ENCODE measurements at regions not wholly inside any gene's neighbourhood (a gene's known extent, or its start where the extent isn't known, plus 50 kb on each side); places are given as distances from the start of the nearest gene placed in this dataset.

GRCh38 chr2:128537646-128538045 lies 219.0 kb upstream of the HS6ST1 start:
- Histone ChIP-seq H3F3A (replicated peaks; ENCODE audit: insufficient read depth) (no peaks in the 10 kb centered on the region), H3K36me3 (replicated peaks in 1 of 2; ENCODE audit: control insufficient read depth in 1 of 2, insufficient read depth in 2 of 2, low read length in 1 of 2) (no peaks in the 10 kb centered on the region), H3K9me3 (no peaks in the 10 kb centered on the region), H3K4me1 (ENCODE audit: control insufficient read depth in 1 of 2, insufficient read depth in 2 of 2, low read depth in 1 of 2, low read length in 1 of 2) (no peaks in the 10 kb centered on the region), H3K4me3 (ENCODE audit: low read depth in 2 of 2, low read length in 1 of 2) (no peak overlapping the region), H3K27me3 (ENCODE audit: insufficient read depth) (no peaks in the 10 kb centered on the region), H2AFZ (ENCODE audit: low read depth) (no peak overlapping the region), H3K79me2 (ENCODE audit: insufficient read depth) (no peaks in the 10 kb centered on the region), H3K9ac (no peak overlapping the region), H3K4me2 (no peak overlapping the region), H3K27ac (ENCODE audit: low read depth in 2 of 2, low read length in 1 of 2) (no peak overlapping the region), H3K9me2 (no peaks in the 10 kb centered on the region), H4K20me1 (ENCODE audit: insufficient read depth) (no peaks in the 10 kb centered on the region)
- ChIA-PET POLR2A (no interaction called here), CTCF (no interaction called here)
- no peak for TF ChIP-seq FOXJ3 (CRISPR knock-in tag; IDR thresholded peaks at IDR 0.05)
- no peak for TF ChIP-seq EZH2phosphoT487 (IDR thresholded peaks at IDR 0.05; ENCODE audit: borderline replicate concordance, low read depth)
- TF ChIP-seq USF1 (IDR thresholded peaks at IDR 0.05; ENCODE audit: borderline replicate concordance, low read depth): no peak
- no peak for TF ChIP-seq GABPA (IDR thresholded peaks at IDR 0.05; ENCODE audit: low read depth)
- TF ChIP-seq POLR2AphosphoS5 (IDR thresholded peaks at IDR 0.05; ENCODE audit: low read depth, low read length): no peak
- no peak for TF ChIP-seq SMC3 (IDR thresholded peaks at IDR 0.05; ENCODE audit: low read depth, low read length)
- TF ChIP-seq TCF12 (IDR thresholded peaks at IDR 0.05): no peak
- TF ChIP-seq RAD21 (IDR thresholded peaks at IDR 0.05; ENCODE audit: low read length): no peak
- no peak for TF ChIP-seq GATA2 (CRISPR knock-in tag; IDR thresholded peaks at IDR 0.05)
- TF ChIP-seq JUND (IDR thresholded peaks at IDR 0.05): no peak
- no peak for TF ChIP-seq CTCF (IDR thresholded peaks at IDR 0.05)
- no peak for TF ChIP-seq TAF1 (IDR thresholded peaks at IDR 0.05; ENCODE audit: borderline replicate concordance, low read depth, low read length)
- TF ChIP-seq MXI1 (IDR thresholded peaks at IDR 0.05; ENCODE audit: low read depth, low read length): no peak
- no peak for TF ChIP-seq ELF1 (IDR thresholded peaks at IDR 0.05)
- TF ChIP-seq SIN3A (IDR thresholded peaks at IDR 0.05; ENCODE audit: borderline replicate concordance, low read depth, low read length): no peak
- DNase-seq: no peak

GRCh38 chr2:128538396-128538795 lies 219.7 kb upstream of the HS6ST1 start:
- Histone ChIP-seq H3K27ac (ENCODE audit: low read depth in 2 of 2, low read length in 1 of 2) (no peak overlapping the region), H3K4me2 (no peak overlapping the region), H3K9ac (no peak overlapping the region), H3K36me3 (replicated peaks in 1 of 2; ENCODE audit: control insufficient read depth in 1 of 2, insufficient read depth in 2 of 2, low read length in 1 of 2) (no peaks in the 10 kb centered on the region), H3K9me2 (no peaks in the 10 kb centered on the region), H3K9me3 (no peaks in the 10 kb centered on the region), H3K79me2 (ENCODE audit: insufficient read depth) (no peaks in the 10 kb centered on the region), H3K4me3 (ENCODE audit: low read depth in 2 of 2, low read length in 1 of 2) (no peak overlapping the region), H4K20me1 (ENCODE audit: insufficient read depth) (no peaks in the 10 kb centered on the region), H3F3A (replicated peaks; ENCODE audit: insufficient read depth) (no peaks in the 10 kb centered on the region), H3K27me3 (ENCODE audit: insufficient read depth) (no peaks in the 10 kb centered on the region), H2AFZ (ENCODE audit: low read depth) (no peak overlapping the region), H3K4me1 (ENCODE audit: control insufficient read depth in 1 of 2, insufficient read depth in 2 of 2, low read depth in 1 of 2, low read length in 1 of 2) (peaks cover 0 to under 1% of the 10 kb centered on the region in 2 experiments; a peak in 1 of 4 replicates)
- DNase-seq: no peak
- TF ChIP-seq EP300 (IDR thresholded peaks at IDR 0.05; ENCODE audit: borderline replicate concordance in 1 of 2, low read depth in 1 of 2, low read length in 1 of 2): no peak
- no peak for TF ChIP-seq TCF12 (IDR thresholded peaks at IDR 0.05)
- no peak for TF ChIP-seq FOXJ3 (CRISPR knock-in tag; IDR thresholded peaks at IDR 0.05)
- no peak for TF ChIP-seq YY1 (IDR thresholded peaks at IDR 0.05; ENCODE audit: low read depth)
- no peak for TF ChIP-seq ZBTB33 (IDR thresholded peaks at IDR 0.05; ENCODE audit: borderline replicate concordance, low read depth)
- TF ChIP-seq FOSL2 (IDR thresholded peaks at IDR 0.05; ENCODE audit: borderline replicate concordance, low read depth): no peak
- no peak for TF ChIP-seq PBX3 (IDR thresholded peaks at IDR 0.05)
- TF ChIP-seq GATA2 (CRISPR knock-in tag; IDR thresholded peaks at IDR 0.05): no peak
- TF ChIP-seq USF2 (IDR thresholded peaks at IDR 0.05; ENCODE audit: borderline replicate concordance, low read depth, low read length): no peak
- CTCF ChIA-PET: no interaction called here
- WGBS (ENCODE audit: low lambda C conversion rate): 78% methylated on average over 2 of the region's 2 CpGs
- POLR2A ChIA-PET: no interaction called here

All from SK-N-SH (cell line).